Esophagus squamous epithelium (tissue), 5 donors: ENCODE measurements at regions not wholly inside any gene's neighbourhood (a gene's known extent, or its start where the extent isn't known, plus 50 kb on each side); places are given as distances from the start of the nearest gene placed in this dataset.

ENCODE experiments used
- DNase-seq: peaks from one replicate; lab custom pipeline; 2025; lab: John Stamatoyannopoulos, UW
- H3K27ac ChIP-seq, 4 donors: fragments of 200-600 bp; sonication (generic); one replicate each; pipeline ENCODE4 v1.5.1; 2016 to 2019; ENCODE audit warnings: mild to moderate bottlenecking in 1 of 4
- H3K27me3 ChIP-seq, 4 donors: fragments of 200-600 bp; sonication (generic); 1 replicate in 3 of 4; 2 replicates in 1 of 4; pipeline versions ENCODE4 v1.5.1 to v1.6.0; 2017 to 2021; ENCODE audit warnings: antibody characterized with exemption in 1 of 4
- H3K36me3 ChIP-seq, 3 donors: fragments of 200-600 bp; sonication (generic); one replicate each; pipeline ENCODE4 v1.5.1; 2016 to 2019
- H3K4me1 ChIP-seq, 3 donors: fragments of 200-600 bp; sonication (generic); one replicate each; pipeline ENCODE4 v1.5.1; 2017 to 2019
- H3K4me3 ChIP-seq, 4 donors: fragments of 200-600 bp; sonication (generic); 1 replicate in 3 of 4; 2 replicates in 1 of 4; pipeline ENCODE4 v1.5.1; 2016 to 2019; ENCODE audit warnings: mild to moderate bottlenecking in 2 of 4, moderate library complexity in 1 of 4
- H3K9me3 ChIP-seq, 3 donors: fragments of 200-600 bp; sonication (generic); one replicate each; pipeline ENCODE4 v1.5.1; 2016 to 2019
- POLR2A ChIP-seq, 4 donors: fragments of 450-650 bp; IDR thresholded peaks; one replicate each; pipeline ENCODE4 v1.6.1; 2017; ENCODE audit warnings: antibody characterized with exemption in 4 of 4, mild to moderate bottlenecking in 4 of 4, moderate library complexity in 3 of 4
- WGBS, 2 donors: methylation state at CpG; one replicate each; pipeline ENCODE4 v1.1.5; 2018; 5-methylcytosine and 5-hydroxymethylcytosine counted together
- intact Hi-C: fragments of 100-400 bp; cut with DNase I; formaldehyde crosslinking; loops from one replicate; pipeline ENCODE4 v1.15.0; 2022
- TF ChIP-seq, protein P1 (sequence below), 6 experiments: fragments of 450-650 bp in 4 of 6; fragments of 200-600 bp in 2 of 6; sonication (generic) in 2 of 6; IDR thresholded peaks; one replicate each; pipeline ENCODE4 v1.5.1; 2016 to 2019; ENCODE audit warnings: antibody characterized with exemption in 6 of 6, mild to moderate bottlenecking in 4 of 6, moderate library complexity in 4 of 6
- donor health status: DM: yes; HTN: yes; CAD: no.

DNA sequence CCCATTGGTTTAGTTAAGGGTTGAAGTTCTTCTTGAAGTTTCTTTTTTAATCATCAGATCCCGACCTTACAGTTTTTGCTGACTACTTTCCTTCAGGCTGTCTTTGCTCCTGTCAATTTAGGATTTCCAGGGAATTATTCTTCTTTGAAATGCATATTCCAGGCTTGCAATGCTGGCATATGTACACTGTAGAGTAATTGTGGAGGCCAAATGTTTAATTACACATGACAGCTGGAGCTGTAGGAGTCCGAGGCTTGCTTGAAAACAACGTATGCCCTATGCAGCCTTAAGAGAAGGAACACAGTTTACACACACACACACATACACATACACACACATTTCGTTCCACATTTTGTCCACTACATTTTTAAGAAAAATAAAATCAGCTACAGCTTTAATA lies 602.3 kb downstream of the TMEM182 start:
- Histone ChIP-seq H3K27ac (no peak overlapping the region), H3K9me3 (no peaks in the 10 kb centered on the region)
- intact Hi-C loops, result no loop called here

DNA sequence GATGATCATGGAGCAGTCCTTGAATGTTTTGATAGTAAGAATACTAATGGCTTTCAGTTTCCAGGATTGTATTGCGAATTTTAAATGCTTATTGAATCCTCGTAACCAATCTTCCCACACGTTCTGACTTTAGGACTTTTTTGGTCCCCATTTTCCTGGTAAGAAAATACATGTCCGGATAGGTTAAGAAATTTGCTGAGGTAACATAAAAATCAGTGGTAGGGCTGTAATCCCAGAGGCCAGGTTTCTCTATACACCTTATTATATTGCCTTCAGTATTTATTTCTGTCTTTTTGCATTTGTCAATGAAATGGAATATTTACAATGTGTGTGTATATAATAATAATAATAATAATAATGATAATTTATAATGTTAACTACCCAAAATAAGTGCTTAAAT lies 603.2 kb downstream of the TMEM182 start:
- 77 to 90% methylated on average over 4 of the region's 4 CpGs for WGBS, 2 donors
- intact Hi-C loops, result no loop called here

More for the DNA sequence above, 602.3 kb downstream of the TMEM182 start:
- Histone ChIP-seq H3K4me1 (no peaks in the 10 kb centered on the region), H3K4me3 (no peak overlapping the region), H3K36me3 (no peaks in the 10 kb centered on the region), H3K27me3 (no peaks in the 10 kb centered on the region)
- no peak for TF ChIP-seq POLR2A (IDR thresholded peaks at IDR 0.05)
- WGBS, 2 donors, result 43 to 55% methylated on average over 4 of the region's 4 CpGs
- no peak for DNase-seq

DNA sequence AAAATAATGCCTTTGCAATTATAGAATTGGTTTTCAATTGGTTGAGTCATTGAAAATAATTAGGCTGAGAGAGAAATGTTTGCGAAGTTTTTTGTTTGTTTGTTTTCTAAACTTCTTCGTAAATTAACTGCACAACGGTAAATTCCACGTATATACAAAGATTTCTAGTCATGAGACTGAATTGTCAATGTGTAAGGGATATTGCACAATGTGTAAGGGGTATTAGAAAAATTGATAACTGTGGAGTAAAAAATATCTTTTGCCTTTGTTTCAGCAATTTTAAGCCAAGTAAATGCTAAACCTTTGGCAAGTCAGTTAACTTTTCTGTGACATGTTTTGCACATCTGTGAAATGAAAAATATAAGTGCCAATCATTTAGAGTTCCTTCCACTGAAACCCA lies 606.0 kb downstream of the TMEM182 start:
- Histone ChIP-seq H3K36me3 (no peaks in the 10 kb centered on the region), H3K27me3 (no peaks in the 10 kb centered on the region), H3K9me3 (no peaks in the 10 kb centered on the region), H3K4me3 (no peak overlapping the region), H3K27ac (no peak overlapping the region), H3K4me1 (no peaks in the 10 kb centered on the region)
- 69 to 74% methylated on average over 4 of the region's 4 CpGs for WGBS, 2 donors
- TF ChIP-seq, protein P1, sequence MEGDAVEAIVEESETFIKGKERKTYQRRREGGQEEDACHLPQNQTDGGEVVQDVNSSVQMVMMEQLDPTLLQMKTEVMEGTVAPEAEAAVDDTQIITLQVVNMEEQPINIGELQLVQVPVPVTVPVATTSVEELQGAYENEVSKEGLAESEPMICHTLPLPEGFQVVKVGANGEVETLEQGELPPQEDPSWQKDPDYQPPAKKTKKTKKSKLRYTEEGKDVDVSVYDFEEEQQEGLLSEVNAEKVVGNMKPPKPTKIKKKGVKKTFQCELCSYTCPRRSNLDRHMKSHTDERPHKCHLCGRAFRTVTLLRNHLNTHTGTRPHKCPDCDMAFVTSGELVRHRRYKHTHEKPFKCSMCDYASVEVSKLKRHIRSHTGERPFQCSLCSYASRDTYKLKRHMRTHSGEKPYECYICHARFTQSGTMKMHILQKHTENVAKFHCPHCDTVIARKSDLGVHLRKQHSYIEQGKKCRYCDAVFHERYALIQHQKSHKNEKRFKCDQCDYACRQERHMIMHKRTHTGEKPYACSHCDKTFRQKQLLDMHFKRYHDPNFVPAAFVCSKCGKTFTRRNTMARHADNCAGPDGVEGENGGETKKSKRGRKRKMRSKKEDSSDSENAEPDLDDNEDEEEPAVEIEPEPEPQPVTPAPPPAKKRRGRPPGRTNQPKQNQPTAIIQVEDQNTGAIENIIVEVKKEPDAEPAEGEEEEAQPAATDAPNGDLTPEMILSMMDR (IDR thresholded peaks at IDR 0.05), result no peak
- TF ChIP-seq POLR2A (IDR thresholded peaks at IDR 0.05), result no peak
- intact Hi-C loops, result no loop called here
- DNase-seq, result no peak

More for the DNA sequence above, 603.2 kb downstream of the TMEM182 start:
- no peak for DNase-seq
- H3K27me3 ChIP-seq, result no peaks in the 10 kb centered on the region
- no peak overlapping the region for H3K27ac ChIP-seq
- no peaks in the 10 kb centered on the region for H3K36me3 ChIP-seq
- no peaks in the 10 kb centered on the region for H3K4me1 ChIP-seq
- TF ChIP-seq, protein P1 (IDR thresholded peaks at IDR 0.05), result no peak
- no peak for TF ChIP-seq POLR2A (IDR thresholded peaks at IDR 0.05)
- H3K4me3 ChIP-seq, result no peak overlapping the region
- H3K9me3 ChIP-seq, result no peaks in the 10 kb centered on the region

DNA sequence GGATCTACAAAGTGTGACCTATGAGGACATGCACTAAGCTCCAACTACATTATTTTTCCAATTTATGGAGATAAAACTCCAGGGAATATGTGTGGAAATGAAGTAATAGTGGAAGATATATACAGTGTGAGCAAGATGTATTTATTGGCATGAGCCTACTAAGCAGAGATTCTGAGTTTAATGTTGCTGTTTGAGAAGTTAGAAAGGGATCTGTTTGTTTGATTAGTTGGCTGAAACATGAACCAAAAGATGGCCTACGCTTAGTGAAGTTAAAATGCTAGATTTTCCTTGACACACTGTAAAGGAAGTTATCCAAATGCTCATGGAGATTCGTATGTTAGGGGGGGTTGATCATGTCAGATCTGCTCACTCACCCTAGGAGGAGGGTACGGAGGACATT lies 621.7 kb downstream of the TMEM182 start:
- Histone ChIP-seq H3K27me3 (no peaks in the 10 kb centered on the region), H3K9me3 (peaks cover 0 to 8% (median 7%) of the 10 kb centered on the region in 3 donors), H3K36me3 (no peaks in the 10 kb centered on the region), H3K4me3 (no peak overlapping the region), H3K27ac (no peak overlapping the region), H3K4me1 (no peaks in the 10 kb centered on the region)
- TF ChIP-seq POLR2A (IDR thresholded peaks at IDR 0.05), result no peak
- TF ChIP-seq, protein P1 (IDR thresholded peaks at IDR 0.05), result no peak
- 48 to 51% methylated on average over 3 of the region's 3 CpGs for WGBS, 2 donors
- intact Hi-C loops, result no loop called here
- DNase-seq, result no peak

DNA sequence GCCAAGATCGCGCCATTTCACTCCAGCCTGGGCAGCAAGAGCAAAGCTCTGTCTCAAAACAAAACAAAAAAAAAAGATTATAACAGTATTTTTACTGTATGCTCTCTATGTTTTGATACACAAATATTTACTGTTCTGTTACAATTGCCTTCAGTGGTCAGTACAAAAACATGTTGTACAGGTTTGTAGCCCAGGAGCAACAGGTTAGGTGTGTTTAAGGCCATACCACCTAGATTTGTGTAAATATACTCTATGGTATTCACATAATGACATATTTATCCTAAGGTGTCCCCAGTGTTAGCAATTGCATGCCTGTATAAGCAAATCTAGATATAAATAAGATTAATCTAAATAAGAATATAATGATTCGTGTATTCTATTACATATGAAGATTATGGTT lies 625.0 kb downstream of the TMEM182 start:
- intact Hi-C loops, result no loop called here
- whole genome bisulfite sequencing, 2 donors, result 74 to 89% methylated on average over 3 of the region's 3 CpGs
- no peak for DNase-seq
- Histone ChIP-seq H3K9me3 (no peaks in the 10 kb centered on the region), H3K4me3 (no peak overlapping the region), H3K27me3 (no peaks in the 10 kb centered on the region), H3K27ac (no peak overlapping the region), H3K4me1 (no peaks in the 10 kb centered on the region), H3K36me3 (no peaks in the 10 kb centered on the region)
- no peak for TF ChIP-seq POLR2A (IDR thresholded peaks at IDR 0.05)
- TF ChIP-seq, protein P1 (IDR thresholded peaks at IDR 0.05), result no peak

DNA sequence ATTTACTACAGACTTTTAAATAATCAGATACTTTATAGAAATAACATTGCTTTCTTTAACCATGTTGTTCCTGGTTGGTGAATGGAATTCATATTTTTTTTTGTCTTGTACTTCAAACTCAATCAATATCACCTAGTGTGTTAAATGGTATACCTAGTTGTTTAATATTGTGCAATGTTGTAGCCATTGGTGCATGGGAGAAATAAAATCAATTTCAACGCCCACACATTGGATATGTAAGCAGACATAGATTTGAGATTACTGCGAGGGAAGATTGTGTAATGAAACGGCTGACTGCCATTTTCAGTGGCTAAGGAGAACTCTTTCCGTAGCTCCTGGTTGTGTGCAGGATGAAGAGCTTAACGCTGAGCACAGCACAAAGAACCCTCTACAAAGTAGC lies 626.1 kb downstream of the TMEM182 start:
- Histone ChIP-seq H3K9me3 (no peaks in the 10 kb centered on the region), H3K27me3 (no peaks in the 10 kb centered on the region), H3K4me3 (no peak overlapping the region), H3K27ac (no peak overlapping the region), H3K36me3 (no peaks in the 10 kb centered on the region), H3K4me1 (no peaks in the 10 kb centered on the region)
- intact Hi-C loops, result no loop called here
- WGBS, 2 donors, result 83 to 85% methylated on average over 5 of the region's 5 CpGs
- DNase-seq, result no peak
- TF ChIP-seq POLR2A (IDR thresholded peaks at IDR 0.05), result no peak
- TF ChIP-seq, protein P1 (IDR thresholded peaks at IDR 0.05), result no peak
